HFF-Myc (cell line): ENCODE measurements at regions not wholly inside any gene's neighbourhood (a gene's known extent, or its start where the extent isn't known, plus 50 kb on each side); places are given as distances from the start of the nearest gene placed in this dataset.

Experiments
- DNase-seq: peaks from one replicate; pipeline ENCODE4 v3.0.0-alpha.2; 2011; ENCODE audit warnings: low read depth; ENCODE audit errors: extremely low read depth
- H3K4me3 ChIP-seq: replicated peaks from 2 replicates; pipeline ENCODE4 v1.5.1; 2011; ENCODE audit warnings: low read depth, mild to moderate bottlenecking, control low read depth, low read length
- CTCF ChIP-seq: IDR thresholded peaks from 2 replicates; pipeline ENCODE4 v1.5.1; 2012; ENCODE audit warnings: mild to moderate bottlenecking, low read depth, low read length, control low read depth; ENCODE audit errors: missing control alignments

DNA sequence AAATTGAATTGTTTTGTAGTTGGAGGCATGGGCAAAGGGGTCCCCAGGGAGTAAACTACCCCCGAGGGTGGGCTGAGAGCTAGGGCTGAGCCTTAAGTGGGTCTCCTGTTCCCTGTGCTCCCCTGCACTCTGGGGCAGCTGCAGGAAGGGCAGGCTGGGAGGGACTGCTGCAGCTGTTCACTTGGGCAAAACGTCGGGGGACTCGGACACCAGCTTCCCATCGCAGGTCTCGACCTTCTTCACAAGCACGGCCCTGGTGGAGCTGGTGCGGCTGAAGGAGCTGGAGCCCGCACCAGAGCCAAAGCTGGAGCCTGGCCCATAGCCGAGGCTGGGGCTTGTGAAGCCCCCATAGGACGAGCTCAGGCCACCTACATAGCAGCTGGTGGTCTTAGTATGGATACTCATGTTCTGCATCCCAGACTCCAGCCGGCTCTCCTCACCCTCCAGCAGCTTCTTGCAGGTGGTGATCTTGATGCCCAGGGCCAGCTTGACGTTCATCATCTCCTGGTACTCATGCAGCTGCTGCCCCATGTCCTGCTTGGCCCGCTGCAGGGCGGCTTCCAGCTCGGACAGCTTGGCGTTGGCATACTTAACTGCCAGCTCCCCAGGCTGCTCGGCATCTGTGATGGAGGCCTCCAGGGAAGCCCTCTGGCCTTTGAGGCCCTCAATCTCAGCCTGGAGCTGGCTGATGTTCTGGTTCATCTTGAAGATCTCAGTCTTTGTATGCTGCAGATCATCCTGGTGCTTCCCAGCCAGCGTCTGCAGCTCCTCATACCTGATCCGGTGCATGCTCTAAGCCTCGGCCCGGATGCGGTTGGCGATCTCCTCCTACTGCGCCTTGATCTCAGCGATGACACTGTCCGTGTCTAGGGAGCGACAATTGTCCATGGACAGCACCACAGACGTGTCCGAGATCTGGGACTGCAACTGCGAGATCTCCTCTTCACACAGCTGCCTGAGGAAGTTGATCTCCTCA lies 423.5 kb upstream of the ARPP21 start:
- no peak for DNase-seq
- H3K4me3 ChIP-seq, result no peak overlapping the region
- TF ChIP-seq CTCF, result no peak

DNA sequence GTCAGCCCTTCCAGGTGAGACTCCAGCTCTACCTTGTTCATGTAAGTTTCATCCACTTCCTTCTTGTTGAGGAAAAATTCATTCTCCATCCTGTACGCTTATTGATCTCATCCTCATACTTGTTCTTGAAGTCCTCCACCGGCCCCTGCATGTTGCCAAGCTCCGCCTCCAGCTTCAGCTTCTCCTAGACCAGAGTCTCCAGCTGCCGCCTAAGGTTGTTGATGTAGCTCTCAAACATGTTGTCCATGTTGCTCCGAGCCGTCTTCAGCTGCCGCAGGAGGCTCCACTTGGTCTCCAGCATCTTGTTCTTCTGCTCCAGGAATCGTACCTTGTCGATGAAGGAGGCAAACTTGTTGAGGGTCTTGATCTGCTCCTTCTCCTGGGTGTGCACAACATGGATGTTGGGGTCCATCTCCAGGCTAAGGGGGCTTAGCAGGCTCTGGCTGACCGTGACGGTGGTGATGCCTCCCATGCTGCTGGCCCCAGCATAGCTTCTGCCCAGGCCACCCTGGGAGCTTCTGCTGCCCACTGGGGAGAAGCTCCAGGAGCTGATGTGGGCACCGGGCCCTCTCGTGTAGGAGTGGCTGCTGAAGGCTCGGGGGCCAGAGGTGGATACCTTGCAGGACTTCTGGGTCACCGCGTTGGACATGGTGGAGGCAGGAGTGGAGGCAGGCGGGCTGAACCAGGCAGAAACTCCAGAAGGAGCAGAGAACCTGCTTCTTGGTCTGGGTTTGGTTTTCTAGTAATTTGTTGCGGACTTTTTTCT lies 422.6 kb upstream of the ARPP21 start:
- no peak for TF ChIP-seq CTCF
- no peak overlapping the region for H3K4me3 ChIP-seq
- no peak for DNase-seq

- no peak for DNase-seq
- no peak for TF ChIP-seq CTCF
- H3K4me3 ChIP-seq, result no peak overlapping the region
Observed at GRCh38 chr3:35223632-35224394, 415.5 kb upstream of the ARPP21 start.

GRCh38 chr3:35224565-35225295 lies 414.6 kb upstream of the ARPP21 start:
- no peak overlapping the region for H3K4me3 ChIP-seq
- no peak for TF ChIP-seq CTCF

DNA sequence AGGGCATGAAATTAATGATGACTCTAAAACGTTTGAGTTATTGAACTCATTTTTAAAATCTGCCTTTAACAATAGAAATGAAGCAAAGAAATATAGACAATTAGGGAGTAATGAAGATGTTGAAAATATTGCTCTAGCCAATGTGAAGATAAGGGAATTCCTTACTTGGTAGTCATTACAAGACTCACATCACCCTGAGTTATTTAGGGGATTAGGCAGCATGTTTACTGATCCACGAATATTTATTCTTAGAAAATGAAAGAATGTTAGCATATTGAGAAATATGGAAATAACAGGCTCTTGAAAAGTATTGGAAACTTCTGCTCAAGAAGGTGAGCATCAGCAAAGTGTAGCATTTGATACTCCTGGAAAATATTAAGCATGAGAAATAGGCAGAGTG lies 398.1 kb upstream of the ARPP21 start:
- no peak for TF ChIP-seq CTCF
- DNase-seq, result no peak
- H3K4me3 ChIP-seq, result no peak overlapping the region

More at GRCh38 chr3:35224565-35225295, 414.6 kb upstream of the ARPP21 start:
- no peak for DNase-seq

DNA sequence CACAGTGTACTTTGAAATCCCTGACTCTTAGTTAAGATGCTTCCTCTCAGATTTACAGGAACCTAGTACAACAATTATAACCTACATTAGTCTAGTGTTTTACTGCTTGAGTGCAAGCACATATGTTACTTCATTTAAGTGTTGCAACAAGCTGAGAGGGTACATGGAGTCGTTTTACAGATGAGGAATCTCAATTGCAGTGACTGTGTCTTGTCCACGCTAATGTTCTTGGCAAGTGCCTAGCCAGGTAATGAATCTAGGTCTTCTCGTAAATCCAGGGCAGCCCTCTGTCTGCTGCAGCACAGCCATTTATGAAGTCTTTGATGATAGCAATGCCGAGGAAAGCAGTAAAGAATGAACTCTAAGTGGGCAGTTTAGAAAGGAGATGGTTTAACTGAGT lies 384.4 kb upstream of the ARPP21 start:
- no peak for TF ChIP-seq CTCF
- DNase-seq, result no peak
- H3K4me3 ChIP-seq, result no peak overlapping the region
